ENCODE measurements at regions not wholly inside any gene's neighbourhood (a gene's known extent, or its start where the extent isn't known, plus 50 kb on each side); places are given as distances from the start of the nearest gene placed in this dataset.

DNA sequence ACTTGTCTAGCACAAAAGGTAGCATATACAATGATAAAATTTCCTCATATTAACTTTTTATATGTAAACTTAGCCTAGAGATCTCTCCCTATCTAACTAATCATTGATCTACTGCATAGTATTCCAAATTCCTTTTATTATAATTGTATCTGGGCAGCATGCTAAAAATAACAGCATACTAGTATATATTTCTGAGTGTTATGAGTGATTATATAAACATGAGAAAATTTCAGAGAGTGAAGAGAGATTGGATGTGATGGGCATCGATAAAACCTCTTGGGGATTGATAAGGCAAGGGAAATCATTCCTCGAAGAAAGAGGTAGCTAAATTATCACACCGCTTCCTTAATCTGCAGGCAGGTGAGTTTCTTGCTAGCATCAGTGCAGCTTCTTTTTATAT lies 158.2 kb downstream of the HMHB1 start:
- DNase-seq: no peak
- WGBS, 2 donors: 59 to 68% methylated on average over 3 of the region's 3 CpGs

GRCh38 chr5:143972068-143972467 lies 160.1 kb downstream of the HMHB1 start:
- DNase-seq: no peak
- Histone ChIP-seq H3K27me3 (no peaks in the 10 kb centered on the region), H3K4me1 (no peaks in the 10 kb centered on the region), H3K36me3 (no peaks in the 10 kb centered on the region), H3K27ac (no peak overlapping the region), H3K4me3 (no peak overlapping the region), H3K9me3 (no peaks in the 10 kb centered on the region)
- intact Hi-C loops (cut with DNase I): no loop called here
- ATAC-seq: no peak
- WGBS, 2 donors: 77 to 92% methylated on average over 2 of the region's 2 CpGs
- TF ChIP-seq CTCF (IDR thresholded peaks at IDR 0.05): no peak

More for the DNA sequence above, 158.2 kb downstream of the HMHB1 start:
- Histone ChIP-seq H3K27ac (no peak overlapping the region), H3K36me3 (no peaks in the 10 kb centered on the region), H3K27me3 (no peaks in the 10 kb centered on the region), H3K4me3 (no peak overlapping the region), H3K9me3 (no peaks in the 10 kb centered on the region), H3K4me1 (no peaks in the 10 kb centered on the region)
- no peak for TF ChIP-seq CTCF (IDR thresholded peaks at IDR 0.05)
- intact Hi-C loops (cut with DNase I): no loop called here
- ATAC-seq: no peak

GRCh38 chr5:143976055-143976454 lies 164.1 kb downstream of the HMHB1 start:
- no peak overlapping the region for H3K4me3 ChIP-seq
- H3K27me3 ChIP-seq: no peaks in the 10 kb centered on the region
- 100% methylated on average over 1 of the region's 1 CpG for WGBS, 2 donors
- H3K4me1 ChIP-seq: no peaks in the 10 kb centered on the region
- DNase-seq: no peak
- H3K36me3 ChIP-seq: no peaks in the 10 kb centered on the region
- ATAC-seq: no peak
- TF ChIP-seq CTCF (IDR thresholded peaks at IDR 0.05): no peak
- intact Hi-C loops (cut with DNase I): no loop called here
- H3K27ac ChIP-seq: no peak overlapping the region
- no peaks in the 10 kb centered on the region for H3K9me3 ChIP-seq

DNA sequence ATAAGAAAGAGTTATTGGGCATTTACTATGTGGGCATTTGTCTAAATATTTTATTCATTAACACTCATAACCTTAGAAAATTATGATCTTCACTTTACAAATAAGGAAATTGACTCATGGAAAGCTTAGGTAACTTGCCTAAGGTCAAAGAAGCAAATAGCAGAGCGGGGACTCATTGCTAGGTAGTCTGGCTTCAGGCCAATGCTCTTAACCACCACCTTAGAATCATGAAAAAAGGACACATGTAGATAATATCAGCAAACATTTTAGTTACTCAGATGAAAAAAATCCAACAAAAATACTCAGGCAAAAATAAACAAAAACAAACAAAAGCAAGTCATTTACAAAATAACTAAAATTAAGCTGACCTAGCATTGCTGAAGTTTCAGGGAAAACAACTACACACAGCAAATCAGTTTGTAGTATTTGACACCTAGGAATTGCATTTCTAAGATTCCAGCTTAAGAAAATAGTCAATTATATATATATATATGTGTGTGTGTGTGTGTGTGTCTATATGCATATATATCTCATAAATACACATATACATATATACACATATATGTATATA lies 166.0 kb downstream of the HMHB1 start:
- H3K27me3 ChIP-seq: no peaks in the 10 kb centered on the region
- no peak for TF ChIP-seq CTCF (IDR thresholded peaks at IDR 0.05)
- no peaks in the 10 kb centered on the region for H3K4me1 ChIP-seq
- intact Hi-C loops (cut with DNase I): no loop called here
- ATAC-seq: no peak
- no peaks in the 10 kb centered on the region for H3K36me3 ChIP-seq
- no peak overlapping the region for H3K4me3 ChIP-seq
- WGBS, 2 donors: 0 to 98% methylated on average over 1 of the region's 1 CpG
- DNase-seq: no peak
- H3K9me3 ChIP-seq: peaks cover 0 to 2% (median 0%) of the 10 kb centered on the region in 11 donors
- H3K27ac ChIP-seq: no peak overlapping the region

All from heart right ventricle (tissue), 16 donors.